HG02763 (cell line): ENCODE measurements at regions not wholly inside any gene's neighbourhood (a gene's known extent, or its start where the extent isn't known, plus 50 kb on each side); places are given as distances from the start of the nearest gene placed in this dataset.
"Not testable (repeated sequence)": the region's sequence is repeated elsewhere in the genome, so short reads cannot be mapped to it uniquely, and the experiment has no call there.

Experiments used
- ATAC-seq: cut with Tn5 transposase; IDR thresholded peaks from one replicate; pipeline ENCODE4 v1.9.1; 2021; ENCODE audit warnings: mild to moderate bottlenecking, moderate library complexity; ENCODE audit not compliant: unreplicated experiment

DNA sequence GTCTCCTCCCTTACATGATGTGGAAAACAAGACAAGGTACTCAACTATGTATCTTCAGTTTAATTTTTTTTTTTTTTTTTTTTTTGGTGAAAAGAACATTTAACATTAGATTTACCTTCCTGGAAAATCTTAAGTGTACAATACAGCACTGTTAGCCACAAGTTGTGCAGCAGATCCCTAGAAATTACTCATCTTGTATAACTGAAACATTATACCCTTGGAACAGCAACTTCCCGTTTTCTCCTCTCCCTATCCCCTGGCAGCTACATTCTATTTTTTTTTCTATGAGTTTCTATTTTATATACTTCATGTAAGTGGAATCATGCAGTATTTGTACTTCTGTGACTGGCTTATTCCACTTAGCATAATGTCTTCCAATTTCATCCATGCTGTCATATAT, 421.9 kb upstream of the FTMT start:
- no peak for ATAC-seq

- ATAC-seq, result no peak
Observed at GRCh38 chr5:121430538-121430937, 421.1 kb upstream of the FTMT start.

- no peak for ATAC-seq
Observed at GRCh38 chr5:121445511-121445910, 406.2 kb upstream of the FTMT start.

GRCh38 chr5:121462441-121462840, 389.2 kb upstream of the FTMT start:
- no peak for ATAC-seq

DNA sequence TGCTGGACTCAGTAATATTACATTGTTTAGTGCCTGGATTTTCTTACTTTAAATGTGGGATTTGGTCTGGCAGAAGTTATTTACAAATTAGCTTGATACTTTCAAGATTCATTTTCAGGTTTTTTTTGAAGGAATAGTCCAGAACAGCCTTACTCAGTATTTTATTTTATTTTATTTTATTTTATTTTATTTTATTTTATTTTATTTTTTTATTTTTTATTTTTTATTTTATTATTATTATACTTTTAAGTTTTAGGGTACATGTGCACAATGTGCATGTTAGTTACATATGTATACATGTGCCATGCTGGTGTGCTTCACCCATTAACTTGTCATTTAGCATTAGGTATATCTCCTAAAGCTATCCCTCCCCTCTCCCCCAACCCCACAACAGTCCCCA, 380.5 kb upstream of the FTMT start:
- ATAC-seq, result not testable (repeated sequence)

DNA sequence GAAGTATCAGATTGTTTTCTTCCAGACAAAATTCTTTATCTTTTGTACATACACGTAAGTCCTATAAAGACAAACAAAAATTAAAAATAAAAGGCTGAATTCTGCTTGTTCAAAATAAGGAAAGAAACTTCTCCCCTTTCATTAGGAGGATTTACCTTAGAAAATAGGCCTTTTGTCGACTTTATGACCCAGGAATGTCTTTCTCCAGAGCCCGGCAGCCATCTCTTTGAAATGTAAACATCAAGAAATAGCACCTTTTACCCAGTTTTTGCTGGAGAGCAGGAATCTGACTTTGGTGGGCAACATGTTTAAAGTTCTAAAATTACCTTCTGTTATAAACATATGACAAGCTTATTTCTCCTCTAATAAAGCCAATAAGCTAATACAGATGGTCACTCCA, 373.0 kb upstream of the FTMT start:
- no peak for ATAC-seq

DNA sequence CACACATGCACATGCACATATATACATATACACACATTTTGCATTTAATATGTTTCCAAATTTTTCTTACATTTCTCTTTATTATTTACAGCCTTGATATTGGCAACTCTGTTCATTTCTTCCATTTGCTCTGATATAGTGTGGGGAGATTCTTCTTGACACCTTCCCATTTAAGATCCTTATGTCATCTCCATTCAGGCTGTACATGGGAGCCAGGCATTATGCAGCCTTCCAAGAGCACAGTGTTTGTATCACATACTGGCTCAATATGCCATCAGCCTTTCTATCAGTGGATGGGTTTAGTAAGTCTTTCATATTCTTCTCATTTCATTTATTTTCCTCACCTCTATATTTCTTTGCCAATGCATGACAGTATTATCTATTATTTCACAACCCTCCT, 372.3 kb upstream of the FTMT start:
- no peak for ATAC-seq

DNA sequence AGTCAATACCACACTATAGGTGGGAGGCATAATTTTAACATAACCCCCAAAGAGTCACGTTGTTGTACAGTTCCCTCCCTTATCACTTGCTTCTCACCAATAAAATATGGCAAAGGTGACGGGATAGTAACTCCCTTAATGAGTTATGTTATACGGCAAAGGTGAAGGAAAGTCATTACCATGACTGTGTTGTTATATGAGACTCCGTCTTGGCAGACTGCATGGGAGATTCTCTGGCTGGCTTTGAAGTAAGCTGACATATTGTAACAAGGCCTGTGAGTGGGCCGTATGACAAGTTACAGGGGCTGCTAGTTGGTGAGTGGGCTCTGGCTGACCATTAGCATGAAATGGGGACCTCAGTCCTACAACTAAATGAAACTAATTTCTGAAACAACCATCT, 366.4 kb upstream of the FTMT start:
- ATAC-seq, result no peak

DNA sequence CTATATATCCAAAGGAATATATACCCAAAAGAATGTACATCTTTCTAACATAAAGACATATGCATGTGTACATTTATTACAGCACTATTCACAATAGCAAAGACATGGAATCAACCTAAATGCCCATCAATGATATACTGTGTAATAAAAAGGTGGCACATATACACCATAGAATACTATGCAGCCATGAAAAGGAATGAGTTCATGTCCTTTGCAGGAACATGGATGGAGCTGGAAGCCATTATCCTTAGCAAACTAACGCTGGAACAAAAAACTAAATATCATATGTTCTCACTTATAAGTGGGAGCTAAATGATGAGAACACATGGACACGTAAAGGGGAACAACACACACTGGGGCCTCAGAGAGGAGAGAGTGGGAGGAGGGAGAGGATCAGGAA, 365.7 kb upstream of the FTMT start:
- ATAC-seq, result not testable (repeated sequence)

DNA sequence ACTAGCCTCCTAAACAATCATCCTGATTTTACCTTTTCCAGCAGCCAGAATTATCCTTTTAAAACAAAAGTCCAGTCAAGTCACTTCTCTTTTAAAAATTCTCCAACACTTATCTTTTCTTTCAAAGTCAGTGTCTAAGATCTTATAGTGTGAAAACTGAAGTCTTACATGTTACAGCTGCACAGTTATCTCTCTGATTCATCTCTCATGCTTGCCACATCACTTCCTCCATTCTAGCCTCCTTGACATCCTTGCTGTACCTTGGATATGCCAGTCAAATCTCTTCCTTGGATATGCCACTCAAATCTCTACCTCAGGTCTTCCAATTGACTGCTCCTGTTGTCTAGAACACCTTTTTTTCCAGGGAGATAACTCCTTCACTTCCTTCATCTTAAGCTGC, 361.7 kb upstream of the FTMT start:
- ATAC-seq, result no peak

DNA sequence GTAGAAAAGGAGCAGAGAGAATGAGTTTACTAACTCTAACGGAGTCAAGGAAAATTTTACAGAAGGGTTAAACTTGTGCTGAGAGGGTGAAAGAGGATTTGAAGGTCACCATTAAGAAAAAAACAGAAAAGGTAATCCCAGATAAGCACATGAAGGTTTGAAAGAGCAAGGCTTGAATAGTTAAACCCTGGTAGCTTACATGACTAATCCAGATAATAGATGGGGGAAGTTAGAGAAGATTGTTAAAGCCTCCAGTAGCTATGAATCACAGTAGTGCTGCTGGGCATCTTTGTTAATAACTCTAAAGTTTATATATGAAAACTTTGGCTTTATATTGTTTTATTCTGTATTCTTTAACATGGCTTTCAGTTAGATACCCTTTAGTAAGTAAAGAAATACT, 354.5 kb upstream of the FTMT start:
- no peak for ATAC-seq

DNA sequence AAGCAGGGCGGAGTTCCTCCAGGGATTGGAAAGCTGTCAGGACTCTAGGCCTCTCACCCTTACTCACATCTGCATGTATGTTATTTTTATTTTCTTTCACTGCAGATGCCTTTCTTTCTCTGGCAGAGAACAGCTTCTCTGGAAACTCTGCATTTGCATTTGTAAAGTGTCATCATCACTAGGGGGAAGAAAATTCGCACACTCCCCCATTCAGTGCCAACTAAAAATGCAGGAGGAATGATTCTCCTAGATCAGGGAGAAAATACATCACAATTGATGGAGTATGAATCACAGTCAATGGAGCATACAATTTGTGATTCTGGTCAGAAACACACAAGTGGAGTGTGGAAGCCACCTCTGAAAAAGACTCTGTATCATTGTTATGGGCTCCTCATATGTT, 351.4 kb upstream of the FTMT start:
- ATAC-seq, result no peak

DNA sequence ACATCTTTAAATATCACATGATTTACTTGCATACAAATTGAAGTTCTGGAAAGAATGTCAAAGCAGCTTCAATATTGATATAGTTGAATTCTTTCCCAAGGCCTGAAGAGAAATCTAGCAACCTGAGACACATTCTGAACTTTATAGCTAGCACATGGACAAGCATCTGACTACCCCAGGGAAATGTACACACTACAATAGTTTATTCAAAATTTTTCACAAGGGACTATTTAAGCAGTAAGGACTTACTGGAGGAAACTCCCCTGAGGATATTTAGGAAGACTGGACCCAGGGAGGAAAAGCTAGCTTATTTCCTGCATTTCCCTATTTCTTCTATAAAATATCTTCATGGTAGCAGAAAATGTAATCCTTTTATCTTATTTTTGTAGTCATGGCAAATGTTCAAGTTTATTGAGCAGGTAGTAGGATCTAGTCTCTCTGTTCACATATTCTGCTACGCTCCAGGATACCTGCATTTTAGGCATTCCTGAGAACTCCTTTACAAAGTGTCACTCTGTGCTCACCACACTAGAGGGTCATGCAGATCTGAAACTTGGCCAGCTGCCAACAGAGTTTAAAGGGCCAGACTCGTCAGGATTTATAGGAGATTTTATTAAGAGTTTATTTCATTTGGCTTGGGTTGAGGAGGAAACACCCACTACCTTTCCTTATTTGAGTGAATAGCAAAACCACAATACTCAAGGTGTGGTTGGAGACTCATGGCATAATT, 348.4 kb upstream of the FTMT start:
- no peak for ATAC-seq

GRCh38 chr5:121516997-121517396, 334.7 kb upstream of the FTMT start:
- ATAC-seq, result no peak

GRCh38 chr5:121525706-121526105, 326.0 kb upstream of the FTMT start:
- ATAC-seq, result no peak

DNA sequence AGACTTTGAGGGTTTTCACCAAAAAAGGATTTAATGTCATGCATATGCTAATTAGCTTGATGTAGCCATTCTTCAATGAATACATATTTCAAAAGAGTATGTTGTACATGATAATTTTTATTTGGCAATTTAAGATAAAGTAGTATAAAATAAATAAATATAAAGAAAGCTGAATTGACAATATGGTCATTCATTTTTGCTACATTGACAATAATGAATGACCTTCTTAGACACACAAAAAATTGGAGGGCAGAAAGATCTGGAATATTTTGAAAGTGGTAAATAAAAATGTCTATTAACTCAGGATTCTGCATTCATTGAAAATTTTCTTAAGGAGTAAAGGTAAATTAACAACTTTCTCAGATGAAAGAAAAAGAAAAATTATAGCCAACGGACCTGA, 324.8 kb upstream of the FTMT start:
- no peak for ATAC-seq

DNA sequence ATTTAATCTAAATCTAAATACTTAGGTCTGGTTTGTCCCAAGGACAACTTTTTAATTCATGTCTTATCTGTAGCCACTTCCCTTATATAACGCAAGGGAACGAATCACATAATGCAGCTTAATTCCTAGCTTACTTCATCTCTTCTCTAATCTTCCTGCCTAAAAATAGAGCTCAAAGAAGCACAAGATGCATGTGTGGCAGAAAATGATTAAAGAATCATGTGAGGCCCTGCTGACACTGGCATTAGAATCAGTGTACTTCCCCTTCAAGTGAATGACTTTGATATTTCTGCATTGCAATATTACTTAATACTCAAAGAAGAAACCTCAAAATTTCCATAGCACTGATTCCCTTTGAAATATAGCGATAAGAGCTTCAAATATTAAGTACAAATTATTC, 317.9 kb upstream of the FTMT start:
- ATAC-seq, result no peak

DNA sequence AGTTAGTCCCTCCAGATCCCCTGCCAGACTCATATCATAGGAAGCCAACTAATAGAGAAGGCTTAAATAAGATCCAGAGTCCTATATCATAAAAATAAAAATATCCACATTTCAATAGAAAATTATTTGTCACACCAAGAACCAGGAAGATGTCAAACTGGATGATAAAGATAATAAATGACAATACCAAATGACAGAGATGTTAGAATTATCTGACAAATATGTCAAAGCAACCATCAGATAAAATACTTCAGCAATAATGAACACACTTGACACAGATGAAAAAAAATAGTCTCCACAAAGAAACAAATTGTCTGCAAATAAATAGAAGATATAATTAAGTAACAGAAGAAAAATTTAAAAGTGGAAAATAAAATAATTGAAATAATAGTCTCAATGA, 300.7 kb upstream of the FTMT start:
- no peak for ATAC-seq

DNA sequence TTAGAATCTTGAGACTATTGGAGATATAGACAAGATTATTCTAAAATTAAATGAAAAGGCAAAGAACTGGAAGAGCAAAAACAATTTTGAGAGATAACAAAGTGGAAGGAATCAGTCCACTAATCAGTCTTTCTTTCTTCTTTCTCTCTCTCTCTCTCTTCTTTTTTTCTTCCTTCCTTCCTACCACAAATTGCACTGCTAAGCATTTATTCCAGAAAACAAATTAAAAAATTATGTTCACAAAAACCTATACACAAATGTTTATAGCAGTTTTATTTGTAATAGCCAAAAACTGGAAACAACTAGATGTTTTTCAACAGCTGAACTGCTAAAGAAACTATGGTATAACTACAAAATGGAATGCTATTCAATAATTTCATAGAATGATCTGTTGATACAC, 291.9 kb upstream of the FTMT start:
- ATAC-seq, result no peak

GRCh38 chr5:121572061-121572460, 279.6 kb upstream of the FTMT start:
- ATAC-seq, result no peak

- ATAC-seq, result no peak
Observed at GRCh38 chr5:121573721-121574382, 277.8 kb upstream of the FTMT start.

GRCh38 chr5:121581588-121581987, 270.1 kb upstream of the FTMT start:
- no peak for ATAC-seq

DNA sequence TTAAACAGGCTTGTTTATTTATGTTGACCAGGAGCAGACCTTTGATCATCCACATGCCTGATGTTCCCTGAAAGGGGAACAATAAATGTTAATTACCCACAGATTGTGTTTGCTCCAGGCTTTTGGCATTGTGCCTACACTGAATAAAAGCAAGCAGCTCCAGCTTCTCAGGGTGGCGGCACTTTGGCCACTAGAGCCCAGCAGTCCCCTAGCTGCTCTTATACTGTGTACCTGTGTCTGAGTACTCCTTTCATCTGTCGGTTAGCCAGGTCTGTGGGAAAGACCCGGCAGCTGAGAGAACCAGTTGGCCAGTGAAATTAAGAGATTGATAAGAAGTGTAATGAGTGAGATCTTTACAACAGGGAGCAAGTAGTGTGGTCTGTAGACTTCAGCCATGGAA, 254.8 kb upstream of the FTMT start:
- ATAC-seq, result no peak
